Chondrocyte (in vitro differentiated cells): ENCODE measurements at regions not wholly inside any gene's neighbourhood (a gene's known extent, or its start where the extent isn't known, plus 50 kb on each side); places are given as distances from the start of the nearest gene placed in this dataset.
"Not testable (repeated sequence)": the region's sequence is repeated elsewhere in the genome, so short reads cannot be mapped to it uniquely, and the experiment has no call there.

Experiments
- DNase-seq: peaks from one replicate; pipeline ENCODE4 v3.0.0; 2021; ENCODE audit warnings: mixed read lengths, low spot score
- H3K27ac Mint-ChIP-seq: one replicate; pipeline ENCODE4 v1.8.0; 2021; ENCODE audit warnings: mild to moderate bottlenecking, moderate library complexity, mixed read lengths; ENCODE audit not compliant: unreplicated experiment
- H3K27me3 Mint-ChIP-seq: 2 replicates; pipeline ENCODE4 v1.8.0; 2021; ENCODE audit warnings: low read depth, mixed read lengths
- H3K36me3 Mint-ChIP-seq: 2 replicates; pipeline ENCODE4 v1.8.0; 2021; ENCODE audit warnings: low read depth, mixed read lengths
- H3K4me1 Mint-ChIP-seq: 2 replicates; pipeline ENCODE4 v1.8.0; 2021; ENCODE audit warnings: low read depth, mild to moderate bottlenecking, mixed read lengths
- H3K4me3 Mint-ChIP-seq: one replicate; pipeline ENCODE4 v1.8.0; 2021; ENCODE audit warnings: mild to moderate bottlenecking, moderate library complexity, mixed read lengths; ENCODE audit not compliant: unreplicated experiment
- H3K9me3 Mint-ChIP-seq: 2 replicates; pipeline ENCODE4 v1.8.0; 2021; ENCODE audit warnings: low read depth, mixed read lengths
- TF ChIP-seq, protein P1 (sequence below): fragments of 200-600 bp; sonication (generic); IDR thresholded peaks from 2 replicates; pipeline ENCODE4 v1.5.0; 2021; ENCODE audit warnings: antibody characterized with exemption, mild to moderate bottlenecking, moderate library complexity

DNA sequence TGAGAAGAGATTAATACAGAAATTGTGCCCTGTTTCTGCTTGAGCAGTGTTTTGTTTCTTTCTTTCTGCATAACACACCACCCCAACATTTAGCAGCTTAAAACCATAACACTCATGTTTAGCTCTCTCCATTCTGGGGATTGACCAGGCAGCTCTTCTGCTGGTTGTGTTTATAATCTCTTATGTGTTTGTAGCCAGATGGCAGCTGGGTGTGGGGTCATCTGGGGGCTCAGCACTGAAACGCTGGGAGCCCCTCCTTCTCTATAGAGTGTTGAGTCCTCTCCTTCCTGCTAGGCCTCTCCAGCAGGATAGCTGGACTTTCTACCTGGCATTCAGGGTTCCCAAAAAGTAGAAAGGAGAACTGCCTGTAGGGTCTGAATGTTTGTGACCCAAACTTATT, 270.6 kb downstream of the TTC8 start:
- Mint-ChIP-seq H3K36me3 (peaks cover 1% of the 10 kb centered on the region), H3K27ac (no peak overlapping the region), H3K4me1 (peaks cover 9% of the 10 kb centered on the region), H3K4me3 (no peak overlapping the region), H3K9me3 (peaks cover 11% of the 10 kb centered on the region), H3K27me3 (peaks cover 4% of the 10 kb centered on the region)
- TF ChIP-seq, protein P1, sequence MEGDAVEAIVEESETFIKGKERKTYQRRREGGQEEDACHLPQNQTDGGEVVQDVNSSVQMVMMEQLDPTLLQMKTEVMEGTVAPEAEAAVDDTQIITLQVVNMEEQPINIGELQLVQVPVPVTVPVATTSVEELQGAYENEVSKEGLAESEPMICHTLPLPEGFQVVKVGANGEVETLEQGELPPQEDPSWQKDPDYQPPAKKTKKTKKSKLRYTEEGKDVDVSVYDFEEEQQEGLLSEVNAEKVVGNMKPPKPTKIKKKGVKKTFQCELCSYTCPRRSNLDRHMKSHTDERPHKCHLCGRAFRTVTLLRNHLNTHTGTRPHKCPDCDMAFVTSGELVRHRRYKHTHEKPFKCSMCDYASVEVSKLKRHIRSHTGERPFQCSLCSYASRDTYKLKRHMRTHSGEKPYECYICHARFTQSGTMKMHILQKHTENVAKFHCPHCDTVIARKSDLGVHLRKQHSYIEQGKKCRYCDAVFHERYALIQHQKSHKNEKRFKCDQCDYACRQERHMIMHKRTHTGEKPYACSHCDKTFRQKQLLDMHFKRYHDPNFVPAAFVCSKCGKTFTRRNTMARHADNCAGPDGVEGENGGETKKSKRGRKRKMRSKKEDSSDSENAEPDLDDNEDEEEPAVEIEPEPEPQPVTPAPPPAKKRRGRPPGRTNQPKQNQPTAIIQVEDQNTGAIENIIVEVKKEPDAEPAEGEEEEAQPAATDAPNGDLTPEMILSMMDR: no peak
- no peak for DNase-seq

DNA sequence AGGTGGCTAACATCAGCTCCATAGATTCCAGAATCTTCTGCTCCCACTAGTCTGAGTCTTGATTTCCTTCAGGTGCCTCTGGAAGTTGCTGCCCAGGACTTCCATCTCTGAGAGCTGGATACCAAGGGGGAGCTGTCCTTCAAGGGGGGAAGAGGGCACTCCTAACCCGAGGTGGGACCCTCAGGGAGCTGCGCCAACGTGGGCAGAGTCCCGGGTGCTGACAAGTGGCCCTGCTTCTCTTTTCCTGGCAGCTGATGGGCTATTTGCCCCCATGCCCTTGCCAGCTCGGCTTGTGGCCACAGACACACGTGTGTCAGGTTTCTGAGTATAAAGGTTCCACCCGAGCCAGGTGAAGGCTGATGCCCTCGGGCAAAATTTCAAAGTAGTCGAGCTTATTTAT, 272.5 kb downstream of the TTC8 start:
- Mint-ChIP-seq H3K36me3 (peaks cover 4% of the 10 kb centered on the region), H3K4me3 (no peak overlapping the region), H3K4me1 (peaks cover 8% of the 10 kb centered on the region), H3K27ac (no peak overlapping the region), H3K9me3 (peaks cover 16% of the 10 kb centered on the region), H3K27me3 (peaks cover 5% of the 10 kb centered on the region)
- TF ChIP-seq, protein P1: no peak
- DNase-seq: no peak

GRCh38 chr14:89098254-89098653, 273.8 kb downstream of the TTC8 start:
- Mint-ChIP-seq H3K36me3 (peaks cover 6% of the 10 kb centered on the region), H3K4me1 (peaks cover 7% of the 10 kb centered on the region), H3K27me3 (peaks cover 9% of the 10 kb centered on the region), H3K9me3 (peaks cover 10% of the 10 kb centered on the region), H3K27ac (no peak overlapping the region), H3K4me3 (no peak overlapping the region)
- no peak for DNase-seq
- TF ChIP-seq, protein P1: no peak

- Mint-ChIP-seq H3K4me1 (peaks cover 10% of the 10 kb centered on the region), H3K9me3 (peaks cover 14% of the 10 kb centered on the region), H3K27me3 (peaks cover 13% of the 10 kb centered on the region)
- not testable (repeated sequence) for DNase-seq, H3K36me3 Mint-ChIP-seq, H3K27ac Mint-ChIP-seq, H3K4me3 Mint-ChIP-seq
These were observed 279.8 kb downstream of the TTC8 start for GRCh38 chr14:89104171-89104817.

- H3K27ac Mint-ChIP-seq: not testable (repeated sequence)
These were observed 280.4 kb downstream of the TTC8 start for GRCh38 chr14:89104861-89105260.

More at GRCh38 chr14:89104861-89105260, 280.4 kb downstream of the TTC8 start:
- Mint-ChIP-seq H3K4me1 (peaks cover 10% of the 10 kb centered on the region), H3K9me3 (peaks cover 12% of the 10 kb centered on the region), H3K27me3 (peaks cover 13% of the 10 kb centered on the region)
- H3K4me3 Mint-ChIP-seq, DNase-seq, H3K36me3 Mint-ChIP-seq: not testable (repeated sequence)
